Ectodermal cell (in vitro differentiated cells): ENCODE measurements at regions not wholly inside any gene's neighbourhood (a gene's known extent, or its start where the extent isn't known, plus 50 kb on each side); places are given as distances from the start of the nearest gene placed in this dataset.

ENCODE experiments used
- H3K27ac ChIP-seq: 2 replicates; pipeline ENCODE4 v1.7.0; 2013; ENCODE audit warnings: mild to moderate bottlenecking, low read depth, low read length; ENCODE audit not compliant: insufficient read depth, poor library complexity, severe bottlenecking
- H3K27me3 ChIP-seq: 2 replicates; pipeline ENCODE4 v1.7.0; 2013; ENCODE audit warnings: mild to moderate bottlenecking, low read length; ENCODE audit not compliant: insufficient read depth, control insufficient read depth, poor library complexity, severe bottlenecking
- H3K36me3 ChIP-seq: one replicate; pipeline ENCODE4 v1.7.0; 2013; ENCODE audit warnings: low read length; ENCODE audit not compliant: control insufficient read depth, insufficient read depth
- H3K4me1 ChIP-seq: one replicate; pipeline ENCODE4 v1.7.0; 2013; ENCODE audit warnings: low read length; ENCODE audit not compliant: control insufficient read depth, insufficient read depth
- H3K4me3 ChIP-seq: 2 replicates; pipeline ENCODE4 v1.7.0; 2013; ENCODE audit warnings: low read depth, low read length, control low read depth; ENCODE audit not compliant: insufficient read depth
- H3K9me3 ChIP-seq: 2 replicates; pipeline ENCODE4 v1.7.0; 2013; ENCODE audit warnings: mild to moderate bottlenecking, low read length, moderate library complexity; ENCODE audit not compliant: control insufficient read depth
- WGBS, 2 experiments: methylation state at CpG; one replicate each; pipeline ENCODE4 v1.1.7; 2013; ENCODE audit warnings: missing lambda C conversion rate in 2 of 2; 5-methylcytosine and 5-hydroxymethylcytosine counted together

DNA sequence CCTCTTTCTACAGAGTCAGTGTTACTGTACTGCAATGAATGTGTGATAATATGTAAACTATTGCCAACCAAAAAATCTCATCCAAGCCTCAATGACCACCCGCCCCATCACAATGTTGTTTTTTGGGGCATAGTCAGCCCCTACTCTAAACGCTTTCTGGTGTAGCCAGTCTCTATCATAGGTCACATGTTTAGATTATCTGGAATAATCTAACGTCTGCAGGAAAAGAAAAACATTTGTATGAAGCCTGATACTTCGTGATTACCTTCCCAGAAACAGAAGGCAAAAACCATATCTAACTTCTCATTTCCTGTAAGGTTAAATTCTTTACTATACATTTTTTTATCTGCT lies 1331.8 kb upstream of the GBE1 start:
- no peak overlapping the region for H3K4me3 ChIP-seq
- H3K27me3 ChIP-seq, result no peaks in the 10 kb centered on the region
- H3K9me3 ChIP-seq, result no peaks in the 10 kb centered on the region
- H3K27ac ChIP-seq, result no peak overlapping the region
- no peaks in the 10 kb centered on the region for H3K36me3 ChIP-seq
- H3K4me1 ChIP-seq, result no peaks in the 10 kb centered on the region
- WGBS, 2 experiments, result 91 to 96% methylated on average over 3 to 4 of the region's 4 CpGs

DNA sequence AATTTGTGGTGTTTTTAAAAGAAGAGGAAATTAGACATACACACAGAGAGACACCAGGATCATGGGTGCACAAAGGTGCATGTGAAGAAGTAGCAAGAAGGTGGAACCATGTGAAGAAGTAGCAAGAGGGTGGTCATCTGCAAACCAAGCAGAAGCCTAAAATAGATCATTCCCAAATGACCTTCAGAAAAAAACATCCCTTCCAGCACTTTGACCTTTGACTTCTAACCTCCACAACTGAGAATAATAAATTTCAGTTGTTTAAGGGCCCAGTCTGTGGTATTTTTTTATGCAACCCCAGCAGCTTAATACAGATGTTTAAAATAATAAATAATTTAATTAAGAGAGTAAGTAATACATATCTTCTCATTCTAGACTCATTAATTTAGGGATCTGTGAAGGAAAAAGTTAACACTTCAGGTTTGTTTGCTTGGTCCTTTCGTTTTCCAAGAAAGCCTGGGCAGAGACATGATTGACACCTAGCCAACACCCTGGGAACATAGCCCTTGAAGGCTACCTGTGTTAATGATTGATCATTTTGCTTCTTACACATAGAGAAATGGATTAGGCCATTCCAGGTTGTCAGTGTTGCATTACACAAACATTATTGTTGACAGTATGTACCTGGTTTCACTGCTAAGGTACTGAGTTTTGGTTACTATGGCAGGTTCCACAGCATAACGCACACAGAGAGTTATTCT lies 1331.2 kb upstream of the GBE1 start:
- no peak overlapping the region for H3K27ac ChIP-seq
- H3K4me3 ChIP-seq, result no peak overlapping the region
- no peaks in the 10 kb centered on the region for H3K9me3 ChIP-seq
- no peaks in the 10 kb centered on the region for H3K4me1 ChIP-seq
- H3K27me3 ChIP-seq, result no peaks in the 10 kb centered on the region
- no peaks in the 10 kb centered on the region for H3K36me3 ChIP-seq
- 75 to 91% methylated on average over 1 to 2 of the region's 2 CpGs for WGBS, 2 experiments

DNA sequence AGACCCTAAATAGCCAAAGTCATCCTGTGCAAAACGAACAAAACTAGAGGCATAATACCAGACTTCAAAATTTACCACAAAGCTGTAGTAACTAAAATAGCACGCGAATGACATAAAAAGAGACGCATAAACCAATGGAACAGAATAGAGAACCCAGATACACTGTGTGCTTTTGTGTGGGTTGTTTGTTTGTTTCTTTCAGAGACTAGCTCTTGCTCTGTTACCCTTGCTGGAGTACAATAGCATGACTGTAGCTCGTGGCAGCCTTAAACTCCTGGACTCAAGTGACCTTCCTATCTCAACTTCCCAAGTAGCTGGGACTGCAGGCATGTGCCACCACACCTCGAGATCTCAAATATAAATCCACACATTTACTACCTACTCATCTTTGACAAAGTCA lies 1314.6 kb upstream of the GBE1 start:
- H3K4me3 ChIP-seq, result no peak overlapping the region
- H3K36me3 ChIP-seq, result no peaks in the 10 kb centered on the region
- no peaks in the 10 kb centered on the region for H3K27me3 ChIP-seq
- WGBS, 2 experiments, result 82 to 88% methylated on average over 6 of the region's 6 CpGs
- H3K9me3 ChIP-seq, result no peaks in the 10 kb centered on the region
- no peak overlapping the region for H3K27ac ChIP-seq
- H3K4me1 ChIP-seq, result no peaks in the 10 kb centered on the region

DNA sequence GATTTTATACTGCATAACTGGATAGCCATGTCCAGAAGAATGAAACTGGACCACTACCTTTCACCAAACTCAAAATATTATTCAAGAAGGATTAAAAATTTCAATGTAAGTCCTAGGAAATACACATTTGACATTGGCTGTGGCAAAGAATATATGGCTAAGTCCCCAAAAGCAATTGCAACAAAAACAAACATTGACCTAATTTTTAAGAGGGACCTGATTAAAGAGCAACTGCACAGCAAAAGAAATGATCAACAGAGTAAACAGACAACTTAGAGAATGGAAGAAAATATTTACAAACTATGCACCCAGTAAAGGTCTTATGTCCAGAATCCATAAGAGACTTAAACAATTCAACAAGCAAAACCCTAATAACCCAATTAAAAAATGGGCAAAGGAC lies 1313.0 kb upstream of the GBE1 start:
- Histone ChIP-seq H3K27ac (no peak overlapping the region), H3K4me1 (no peaks in the 10 kb centered on the region), H3K36me3 (no peaks in the 10 kb centered on the region), H3K9me3 (no peaks in the 10 kb centered on the region), H3K4me3 (no peak overlapping the region), H3K27me3 (no peaks in the 10 kb centered on the region)

DNA sequence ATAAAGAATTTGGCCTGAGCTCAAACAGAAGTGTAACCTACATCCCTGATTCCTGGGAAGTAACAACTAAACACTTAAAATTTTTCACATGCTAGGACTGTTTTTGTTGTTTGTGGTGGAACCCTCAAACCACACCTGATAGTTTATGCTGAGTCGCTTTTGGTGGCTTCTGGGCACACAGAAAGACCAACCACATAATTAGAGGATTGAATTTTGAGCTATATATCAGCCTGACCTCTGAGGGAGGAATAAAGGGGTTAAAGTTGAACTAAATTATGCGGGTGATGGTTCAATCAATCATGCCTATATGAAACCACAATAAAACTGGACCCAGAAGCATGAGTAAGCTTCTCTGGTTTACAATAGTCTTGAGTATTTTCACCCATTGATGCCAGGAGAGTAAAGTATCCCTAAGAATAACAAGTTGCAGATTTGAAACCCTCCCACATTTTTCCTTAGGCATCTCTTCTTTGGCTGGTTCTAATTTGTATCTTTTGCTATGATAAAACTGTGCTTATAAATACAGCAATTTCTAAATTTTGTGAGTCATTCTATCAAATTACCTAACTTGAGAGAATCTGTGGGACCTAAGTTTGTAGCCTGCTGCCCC lies 1304.5 kb upstream of the GBE1 start:
- no peak overlapping the region for H3K27ac ChIP-seq
- 89 to 100% methylated on average over 2 of the region's 2 CpGs for WGBS, 2 experiments
- no peaks in the 10 kb centered on the region for H3K9me3 ChIP-seq
- H3K4me3 ChIP-seq, result no peak overlapping the region
- H3K36me3 ChIP-seq, result no peaks in the 10 kb centered on the region
- H3K4me1 ChIP-seq, result no peaks in the 10 kb centered on the region
- H3K27me3 ChIP-seq, result no peaks in the 10 kb centered on the region

DNA sequence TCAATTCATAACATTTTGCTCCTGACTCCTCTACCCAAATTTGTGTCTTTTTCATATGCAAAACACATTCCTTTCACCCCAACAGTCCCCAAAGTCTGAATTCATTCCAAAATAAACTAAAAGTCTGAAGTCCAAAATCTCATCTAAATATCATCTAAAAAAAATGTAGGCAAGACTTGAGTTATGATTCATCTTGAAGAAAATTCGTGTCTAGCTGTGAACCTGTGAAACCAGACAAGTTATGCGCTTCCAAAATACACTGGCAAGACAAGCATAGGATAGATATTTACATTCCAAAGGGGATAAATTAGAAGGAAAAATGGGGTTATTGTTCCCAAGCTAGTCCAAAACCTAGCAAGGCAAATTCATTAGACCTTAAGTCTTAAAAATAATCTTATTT lies 1302.0 kb upstream of the GBE1 start:
- no peaks in the 10 kb centered on the region for H3K27me3 ChIP-seq
- 92 to 93% methylated on average over 2 of the region's 2 CpGs for WGBS, 2 experiments
- H3K36me3 ChIP-seq, result no peaks in the 10 kb centered on the region
- no peak overlapping the region for H3K4me3 ChIP-seq
- H3K27ac ChIP-seq, result no peak overlapping the region
- H3K9me3 ChIP-seq, result no peaks in the 10 kb centered on the region
- no peaks in the 10 kb centered on the region for H3K4me1 ChIP-seq

DNA sequence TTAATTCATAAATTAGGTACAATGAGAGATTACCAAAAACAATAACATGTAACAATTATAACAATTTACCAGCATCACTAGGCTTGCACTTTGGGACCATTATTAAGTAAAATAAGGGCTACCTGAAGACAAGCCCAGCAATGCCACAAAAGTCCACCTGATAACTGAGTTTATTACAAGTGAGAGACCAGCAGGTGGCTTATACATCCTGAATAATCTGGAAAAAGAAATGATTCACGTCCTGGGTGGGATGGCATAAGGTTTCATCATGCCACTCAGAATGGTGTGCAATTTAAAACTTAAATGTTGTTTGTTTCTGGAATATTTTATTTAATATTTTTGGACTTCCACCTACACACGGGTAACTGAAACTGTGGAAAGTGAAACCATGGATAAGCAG lies 1287.1 kb upstream of the GBE1 start:
- 71 to 82% methylated on average over 1 of the region's 2 CpGs for WGBS, 2 experiments
- no peaks in the 10 kb centered on the region for H3K27me3 ChIP-seq
- no peak overlapping the region for H3K27ac ChIP-seq
- H3K4me1 ChIP-seq, result no peaks in the 10 kb centered on the region
- no peaks in the 10 kb centered on the region for H3K36me3 ChIP-seq
- H3K9me3 ChIP-seq, result no peaks in the 10 kb centered on the region
- H3K4me3 ChIP-seq, result no peak overlapping the region

DNA sequence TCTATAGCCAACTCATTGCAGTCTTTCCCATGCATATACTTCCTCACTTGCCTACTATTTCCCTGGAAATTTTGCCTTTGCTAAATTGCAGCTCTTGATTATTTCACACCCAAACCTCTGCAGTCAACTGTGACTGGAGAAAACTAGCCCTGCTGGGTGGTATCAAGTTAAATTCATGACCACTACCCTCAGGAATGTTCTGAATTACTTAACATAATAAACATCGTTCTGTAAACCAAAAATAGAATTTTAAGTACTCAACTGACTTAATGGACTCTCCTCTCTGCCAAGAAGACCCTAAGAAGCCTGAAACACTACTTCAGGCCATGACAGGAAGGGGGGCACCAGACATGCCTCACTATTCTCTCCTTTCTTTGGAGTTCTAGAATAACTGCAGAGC lies 1278.0 kb upstream of the GBE1 start:
- no peaks in the 10 kb centered on the region for H3K36me3 ChIP-seq
- no peaks in the 10 kb centered on the region for H3K4me1 ChIP-seq
- H3K9me3 ChIP-seq, result no peaks in the 10 kb centered on the region
- WGBS, 2 experiments, result 92 to 95% methylated on average over 1 of the region's 1 CpG
- no peaks in the 10 kb centered on the region for H3K27me3 ChIP-seq
- no peak overlapping the region for H3K27ac ChIP-seq
- H3K4me3 ChIP-seq, result no peak overlapping the region

DNA sequence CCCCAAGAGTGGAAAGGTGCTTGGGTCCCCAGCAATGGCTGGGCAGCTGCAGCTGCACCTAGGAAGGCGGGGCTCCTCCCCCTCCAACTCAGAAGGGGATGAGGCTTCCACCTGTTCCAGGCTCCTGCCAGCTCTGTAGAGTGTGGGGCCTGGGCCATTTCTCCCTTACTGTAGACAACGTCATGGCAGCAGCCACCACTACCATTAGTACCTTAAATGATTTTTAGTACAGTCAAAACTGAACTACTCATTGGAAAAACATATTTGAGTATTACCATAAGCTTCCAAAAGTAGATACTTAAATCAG lies 1274.2 kb upstream of the GBE1 start:
- 83 to 91% methylated on average over 2 of the region's 2 CpGs for WGBS, 2 experiments

DNA sequence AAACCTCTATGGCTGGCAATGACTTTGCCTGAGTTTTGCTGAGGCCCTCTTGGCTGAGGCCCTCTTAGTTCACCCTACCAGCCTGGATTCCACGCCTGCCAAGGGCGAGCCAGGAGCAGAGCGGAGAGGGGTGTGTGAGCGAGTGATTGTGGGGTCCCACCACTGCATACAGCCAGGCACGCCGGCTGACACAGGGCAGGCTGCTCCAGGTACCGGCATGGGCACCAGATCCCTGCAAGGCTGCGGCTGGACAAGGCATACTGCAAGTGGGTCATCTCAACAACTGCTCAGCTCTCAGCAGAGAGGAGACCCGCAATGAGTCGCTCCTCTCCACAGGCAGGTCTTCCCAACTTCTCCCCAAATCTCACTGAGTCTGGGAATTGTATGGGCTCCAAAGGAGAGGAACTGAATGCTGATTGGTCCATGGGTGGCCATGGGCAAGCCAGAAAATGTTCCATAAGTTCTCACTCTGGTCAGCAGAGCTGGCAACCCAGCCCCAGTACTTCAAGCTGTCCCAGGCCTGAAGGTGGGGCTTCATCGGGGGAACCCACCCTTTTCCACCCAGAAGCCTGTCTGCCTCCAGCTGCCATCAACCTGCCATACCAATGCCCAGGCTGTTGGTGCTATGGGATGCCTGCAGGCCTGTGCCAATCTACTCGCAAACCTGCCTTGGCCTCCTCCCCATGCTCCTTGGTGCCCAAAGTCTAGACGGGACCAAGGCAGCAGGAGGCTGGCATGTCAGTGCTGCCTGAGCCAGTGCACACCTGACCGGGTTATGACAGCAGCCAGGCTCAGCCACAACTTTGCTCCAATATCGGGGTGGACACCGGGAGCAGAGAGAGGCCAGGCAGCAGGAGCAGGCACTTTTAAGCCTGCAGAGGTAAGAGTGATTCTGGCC lies 1273.6 kb upstream of the GBE1 start:
- no peak overlapping the region for H3K27ac ChIP-seq
- WGBS, 2 experiments, result 96 to 97% methylated on average over 16 of the region's 16 CpGs
- no peaks in the 10 kb centered on the region for H3K27me3 ChIP-seq
- no peaks in the 10 kb centered on the region for H3K36me3 ChIP-seq
- H3K9me3 ChIP-seq, result no peaks in the 10 kb centered on the region
- H3K4me3 ChIP-seq, result no peak overlapping the region
- no peaks in the 10 kb centered on the region for H3K4me1 ChIP-seq

More for the DNA sequence above, 1274.2 kb upstream of the GBE1 start:
- Histone ChIP-seq H3K36me3 (no peaks in the 10 kb centered on the region), H3K4me1 (no peaks in the 10 kb centered on the region), H3K4me3 (no peak overlapping the region), H3K27me3 (no peaks in the 10 kb centered on the region), H3K27ac (no peak overlapping the region), H3K9me3 (no peaks in the 10 kb centered on the region)
